ENCODE measurements at regions not wholly inside any gene's neighbourhood (a gene's known extent, or its start where the extent isn't known, plus 50 kb on each side); places are given as distances from the start of the nearest gene placed in this dataset.

DNA sequence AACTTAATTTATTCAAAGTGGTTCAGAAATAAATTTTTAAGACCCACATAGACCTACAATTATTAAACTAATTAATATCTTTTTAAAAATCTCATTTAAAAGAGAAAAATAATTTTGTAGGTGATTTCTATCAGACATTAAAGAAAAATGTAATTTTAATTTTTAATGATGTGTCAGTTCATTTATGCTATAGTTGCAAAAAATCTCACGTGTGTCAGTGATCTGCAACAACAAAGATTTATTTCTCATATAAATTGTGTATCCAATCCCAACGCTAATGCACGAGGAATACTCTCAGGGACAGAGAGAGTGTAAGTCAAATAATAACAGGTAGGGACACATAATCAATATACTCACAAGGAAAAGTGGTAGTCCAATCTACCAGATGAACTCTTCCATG is 456.6 kb upstream of the CCDC54 start:
- H3K27ac ChIP-seq (ENCODE audit: low read depth, low read length), result no peak overlapping the region
- no peak overlapping the region for H3K9ac ChIP-seq (ENCODE audit: low read length)
- H3K4me1 ChIP-seq (ENCODE audit: control insufficient read depth, insufficient read depth, low read length), result peaks cover under 1% of the 10 kb centered on the region; the same call in 1 of the 2 replicates
- H3K4me3 ChIP-seq (ENCODE audit: low read depth, low read length), result no peak overlapping the region
- no peaks in the 10 kb centered on the region for H3K9me3 ChIP-seq (ENCODE audit: control insufficient read depth, insufficient read depth, low read depth, low read length)
- H3K36me3 ChIP-seq (ENCODE audit: control insufficient read depth, insufficient read depth, low read length), result peaks cover 2% of the 10 kb centered on the region; the same call in 1 of the 2 replicates
- no peaks in the 10 kb centered on the region for H3K27me3 ChIP-seq (ENCODE audit: control insufficient read depth, insufficient read depth, low read length)

DNA sequence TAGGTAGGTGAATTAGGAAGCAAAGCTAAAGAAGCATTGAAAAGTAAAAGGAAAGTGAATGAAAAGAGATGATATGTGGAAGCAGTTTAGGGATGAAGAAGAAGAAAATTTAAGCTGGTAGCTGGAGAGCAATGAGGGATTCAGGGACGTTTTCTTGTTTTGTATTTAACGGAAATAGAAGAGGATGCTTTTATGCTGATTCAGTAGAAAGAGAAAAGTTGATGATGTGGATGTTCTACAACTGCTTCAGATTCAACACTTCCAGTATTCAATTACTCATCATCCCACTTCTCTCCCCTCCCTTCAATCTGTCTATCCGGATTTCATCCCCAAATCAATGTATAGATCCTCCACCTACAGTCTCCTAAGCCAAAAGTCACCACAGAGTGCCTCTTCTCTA is 448.2 kb upstream of the CCDC54 start:
- Histone ChIP-seq H3K4me3 (ENCODE audit: low read depth, low read length) (no peak overlapping the region), H3K9ac (ENCODE audit: low read length) (no peak overlapping the region), H3K4me1 (ENCODE audit: control insufficient read depth, insufficient read depth, low read length) (no peaks in the 10 kb centered on the region), H3K27me3 (ENCODE audit: control insufficient read depth, insufficient read depth, low read length) (no peaks in the 10 kb centered on the region), H3K36me3 (ENCODE audit: control insufficient read depth, insufficient read depth, low read length) (no peaks in the 10 kb centered on the region), H3K27ac (ENCODE audit: low read depth, low read length) (no peak overlapping the region), H3K9me3 (ENCODE audit: control insufficient read depth, insufficient read depth, low read depth, low read length) (peaks cover 18% of the 10 kb centered on the region)

DNA sequence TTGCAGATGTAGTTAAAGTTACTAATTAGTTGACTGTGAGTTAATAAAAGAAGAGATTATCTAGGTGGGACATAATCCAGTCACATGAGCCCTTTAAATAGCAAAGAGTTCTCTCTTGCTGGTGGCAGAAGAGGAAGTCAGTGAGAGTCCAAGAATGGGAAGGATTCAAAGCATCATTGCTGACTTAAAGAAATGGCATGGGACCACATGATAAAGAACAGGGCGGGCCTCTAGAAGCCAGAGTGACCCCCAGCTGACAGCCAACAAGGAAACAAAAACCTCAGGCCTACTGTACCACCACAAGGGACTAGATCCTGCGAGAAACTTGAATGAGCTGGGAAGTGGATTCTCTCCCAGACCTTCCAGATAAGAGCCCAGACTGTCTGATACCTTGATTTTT is 447.2 kb upstream of the CCDC54 start:
- Histone ChIP-seq H3K36me3 (ENCODE audit: control insufficient read depth, insufficient read depth, low read length) (no peaks in the 10 kb centered on the region), H3K27ac (ENCODE audit: low read depth, low read length) (no peak overlapping the region), H3K4me3 (ENCODE audit: low read depth, low read length) (no peak overlapping the region), H3K9ac (ENCODE audit: low read length) (no peak overlapping the region), H3K4me1 (ENCODE audit: control insufficient read depth, insufficient read depth, low read length) (no peaks in the 10 kb centered on the region), H3K27me3 (ENCODE audit: control insufficient read depth, insufficient read depth, low read length) (no peaks in the 10 kb centered on the region), H3K9me3 (ENCODE audit: control insufficient read depth, insufficient read depth, low read depth, low read length) (peaks cover 24% of the 10 kb centered on the region)

DNA sequence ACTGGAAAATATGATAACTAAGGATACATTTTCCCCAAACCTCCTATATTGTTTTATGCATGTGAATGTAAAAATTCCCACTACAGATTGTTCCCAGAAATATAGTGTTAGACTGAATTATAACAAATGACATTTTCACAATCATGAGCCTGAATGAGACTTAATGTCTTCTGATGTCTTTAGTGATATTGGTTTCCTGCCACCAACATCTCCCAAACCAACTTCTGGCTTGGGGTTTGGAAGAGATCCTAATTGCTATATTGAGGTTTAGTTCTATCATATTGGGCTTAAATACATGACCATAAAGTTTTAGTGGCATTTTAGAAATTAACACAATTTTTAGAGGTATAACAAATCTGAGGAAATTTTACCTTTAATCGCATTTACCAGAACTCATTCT is 445.3 kb upstream of the CCDC54 start:
- H3K4me3 ChIP-seq (ENCODE audit: low read depth, low read length), result no peak overlapping the region
- no peaks in the 10 kb centered on the region for H3K27me3 ChIP-seq (ENCODE audit: control insufficient read depth, insufficient read depth, low read length)
- H3K9ac ChIP-seq (ENCODE audit: low read length), result no peak overlapping the region
- peaks cover 24% of the 10 kb centered on the region for H3K9me3 ChIP-seq (ENCODE audit: control insufficient read depth, insufficient read depth, low read depth, low read length)
- no peaks in the 10 kb centered on the region for H3K36me3 ChIP-seq (ENCODE audit: control insufficient read depth, insufficient read depth, low read length)
- H3K27ac ChIP-seq (ENCODE audit: low read depth, low read length), result no peak overlapping the region
- no peaks in the 10 kb centered on the region for H3K4me1 ChIP-seq (ENCODE audit: control insufficient read depth, insufficient read depth, low read length)

DNA sequence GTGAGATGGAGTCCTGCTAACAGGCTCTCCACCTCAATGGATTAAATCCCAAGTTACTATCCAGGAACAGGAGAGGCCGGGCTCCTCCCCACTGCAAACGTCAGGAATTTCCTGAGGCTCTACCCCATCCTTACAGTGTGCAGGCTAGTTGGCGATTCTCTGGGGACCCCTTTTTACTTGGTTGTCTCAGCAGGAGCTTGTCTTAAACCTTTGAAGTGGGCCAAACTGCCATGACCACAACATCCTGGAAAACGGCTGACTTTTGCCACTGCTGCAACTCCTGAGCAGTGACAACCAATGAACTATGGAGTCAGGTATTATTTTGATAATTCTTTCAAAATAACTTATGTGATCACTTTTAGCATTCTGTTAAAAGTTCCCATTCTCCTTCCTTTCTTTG is 440.9 kb upstream of the CCDC54 start:
- no peaks in the 10 kb centered on the region for H3K4me1 ChIP-seq (ENCODE audit: control insufficient read depth, insufficient read depth, low read length)
- no peak overlapping the region for H3K9ac ChIP-seq (ENCODE audit: low read length)
- no peak overlapping the region for H3K27ac ChIP-seq (ENCODE audit: low read depth, low read length)
- H3K36me3 ChIP-seq (ENCODE audit: control insufficient read depth, insufficient read depth, low read length), result no peaks in the 10 kb centered on the region
- H3K4me3 ChIP-seq (ENCODE audit: low read depth, low read length), result no peak overlapping the region
- H3K9me3 ChIP-seq (ENCODE audit: control insufficient read depth, insufficient read depth, low read depth, low read length), result peaks cover 18% of the 10 kb centered on the region
- no peaks in the 10 kb centered on the region for H3K27me3 ChIP-seq (ENCODE audit: control insufficient read depth, insufficient read depth, low read length)

DNA sequence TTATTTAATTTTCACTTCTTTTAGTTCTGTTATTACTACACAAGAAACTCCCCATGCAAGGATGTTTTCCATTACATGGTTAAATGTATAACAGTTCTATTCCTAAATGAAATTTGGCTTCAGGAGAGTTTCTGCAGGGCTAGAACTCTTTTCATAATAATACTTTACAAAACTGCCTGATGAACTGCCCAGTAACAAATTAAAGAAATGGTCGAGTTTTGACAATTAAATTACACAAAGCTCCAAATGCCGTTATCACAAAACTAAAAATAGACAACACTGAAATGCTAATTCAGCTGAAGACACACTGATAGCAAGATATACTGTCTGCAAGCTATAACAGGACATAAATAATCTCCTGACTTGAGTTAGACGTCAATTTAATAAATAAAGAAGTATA is 435.2 kb upstream of the CCDC54 start:
- Histone ChIP-seq H3K9ac (ENCODE audit: low read length) (no peak overlapping the region), H3K9me3 (ENCODE audit: control insufficient read depth, insufficient read depth, low read depth, low read length) (peaks cover 6% of the 10 kb centered on the region; the same call in 1 of the 2 replicates), H3K36me3 (ENCODE audit: control insufficient read depth, insufficient read depth, low read length) (no peaks in the 10 kb centered on the region), H3K4me1 (ENCODE audit: control insufficient read depth, insufficient read depth, low read length) (no peaks in the 10 kb centered on the region), H3K4me3 (ENCODE audit: low read depth, low read length) (no peak overlapping the region), H3K27me3 (ENCODE audit: control insufficient read depth, insufficient read depth, low read length) (no peaks in the 10 kb centered on the region), H3K27ac (ENCODE audit: low read depth, low read length) (no peak overlapping the region)

DNA sequence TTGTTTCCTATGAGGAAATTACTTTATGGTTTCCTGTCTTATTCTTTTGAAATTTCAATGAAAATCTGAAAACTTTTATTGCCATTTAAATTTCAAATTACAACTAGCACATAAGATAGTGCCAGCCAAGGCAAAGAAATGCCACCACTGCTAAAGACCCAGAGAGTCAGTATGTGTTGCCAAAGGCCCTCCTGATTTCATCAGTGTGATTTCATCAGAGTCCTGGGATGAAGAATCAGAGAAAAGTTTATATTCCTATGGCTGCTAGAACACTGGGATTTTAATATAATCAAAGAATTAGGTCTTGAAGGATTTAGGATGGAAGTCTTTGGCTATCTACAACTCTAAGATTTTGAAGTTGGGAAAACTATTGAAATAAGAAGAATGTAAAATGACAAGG is 434.2 kb upstream of the CCDC54 start:
- Histone ChIP-seq H3K4me1 (ENCODE audit: control insufficient read depth, insufficient read depth, low read length) (no peaks in the 10 kb centered on the region), H3K27me3 (ENCODE audit: control insufficient read depth, insufficient read depth, low read length) (no peaks in the 10 kb centered on the region), H3K9me3 (ENCODE audit: control insufficient read depth, insufficient read depth, low read depth, low read length) (peaks cover 6% of the 10 kb centered on the region; the same call in 1 of the 2 replicates), H3K9ac (ENCODE audit: low read length) (no peak overlapping the region), H3K27ac (ENCODE audit: low read depth, low read length) (no peak overlapping the region), H3K36me3 (ENCODE audit: control insufficient read depth, insufficient read depth, low read length) (no peaks in the 10 kb centered on the region), H3K4me3 (ENCODE audit: low read depth, low read length) (no peak overlapping the region)

DNA sequence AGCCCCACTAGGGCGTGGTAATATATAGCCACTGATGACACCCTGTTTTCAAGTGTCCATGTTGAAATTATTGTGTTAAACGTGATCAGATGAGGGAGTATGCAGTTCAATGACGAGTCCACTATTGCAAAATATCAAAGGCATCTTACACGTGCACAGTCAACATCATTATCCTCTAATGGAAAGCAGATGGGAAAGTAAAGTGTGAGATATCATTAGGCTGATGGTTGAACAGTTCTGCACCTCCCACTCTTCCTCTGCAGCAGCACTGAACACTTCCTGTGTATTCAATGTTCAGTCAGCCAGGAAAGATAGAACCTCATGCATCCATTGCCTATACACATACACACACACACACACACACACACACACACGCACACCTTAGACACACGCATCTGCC is 431.8 kb upstream of the CCDC54 start:
- H3K27ac ChIP-seq (ENCODE audit: low read depth, low read length), result no peak overlapping the region
- no peaks in the 10 kb centered on the region for H3K4me1 ChIP-seq (ENCODE audit: control insufficient read depth, insufficient read depth, low read length)
- no peak overlapping the region for H3K9ac ChIP-seq (ENCODE audit: low read length)
- H3K9me3 ChIP-seq (ENCODE audit: control insufficient read depth, insufficient read depth, low read depth, low read length), result 0 out of 2 replicates have a peak, but pooled peaks cover 3% of the 10 kb centered on the region
- no peaks in the 10 kb centered on the region for H3K27me3 ChIP-seq (ENCODE audit: control insufficient read depth, insufficient read depth, low read length)
- no peaks in the 10 kb centered on the region for H3K36me3 ChIP-seq (ENCODE audit: control insufficient read depth, insufficient read depth, low read length)
- no peak overlapping the region for H3K4me3 ChIP-seq (ENCODE audit: low read depth, low read length)

DNA sequence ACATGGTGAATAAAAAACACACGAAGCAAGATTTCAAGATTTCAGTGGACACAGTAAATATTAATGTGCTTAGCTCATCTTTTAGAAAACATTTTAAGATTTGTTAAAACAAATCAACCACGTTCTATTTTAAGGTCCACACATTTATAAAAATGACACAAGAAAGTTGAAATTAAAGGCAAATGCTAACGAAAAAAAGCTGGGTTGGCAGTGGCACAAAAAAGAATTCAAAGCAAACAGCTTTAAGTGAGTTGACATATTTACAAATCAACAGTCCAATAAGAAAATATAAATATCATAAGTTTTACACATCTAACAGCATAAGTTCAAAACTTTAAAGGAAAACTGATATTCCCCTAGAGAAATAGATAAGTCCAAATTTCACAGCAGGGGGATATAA is 430.4 kb upstream of the CCDC54 start:
- Histone ChIP-seq H3K4me3 (ENCODE audit: low read depth, low read length) (no peak overlapping the region), H3K27ac (ENCODE audit: low read depth, low read length) (no peak overlapping the region), H3K9ac (ENCODE audit: low read length) (no peak overlapping the region), H3K27me3 (ENCODE audit: control insufficient read depth, insufficient read depth, low read length) (no peaks in the 10 kb centered on the region), H3K36me3 (ENCODE audit: control insufficient read depth, insufficient read depth, low read length) (no peaks in the 10 kb centered on the region), H3K4me1 (ENCODE audit: control insufficient read depth, insufficient read depth, low read length) (no peaks in the 10 kb centered on the region), H3K9me3 (ENCODE audit: control insufficient read depth, insufficient read depth, low read depth, low read length) (no peaks in the 10 kb centered on the region)

DNA sequence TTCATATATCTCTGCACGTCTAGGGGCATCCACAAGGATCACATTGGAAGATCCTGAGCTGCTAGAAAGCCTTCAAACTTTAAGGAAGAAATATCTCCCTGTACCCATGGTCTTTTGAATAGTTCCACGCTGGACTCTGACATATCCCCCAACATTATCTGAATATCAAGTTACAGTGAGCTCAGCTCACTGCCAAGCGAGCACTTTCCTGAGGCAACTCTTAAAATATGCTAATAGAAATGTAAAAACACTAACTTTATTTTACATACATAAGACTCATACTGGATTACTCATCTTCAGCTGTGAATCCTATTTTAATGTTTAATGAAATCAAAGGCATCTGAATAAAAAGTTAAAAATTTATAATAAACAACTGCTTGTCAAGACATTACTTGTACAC is 420.2 kb upstream of the CCDC54 start:
- Histone ChIP-seq H3K9ac (ENCODE audit: low read length) (no peak overlapping the region), H3K36me3 (ENCODE audit: control insufficient read depth, insufficient read depth, low read length) (no peaks in the 10 kb centered on the region), H3K27ac (ENCODE audit: low read depth, low read length) (no peak overlapping the region), H3K4me3 (ENCODE audit: low read depth, low read length) (no peak overlapping the region), H3K27me3 (ENCODE audit: control insufficient read depth, insufficient read depth, low read length) (no peaks in the 10 kb centered on the region), H3K4me1 (ENCODE audit: control insufficient read depth, insufficient read depth, low read length) (no peaks in the 10 kb centered on the region), H3K9me3 (ENCODE audit: control insufficient read depth, insufficient read depth, low read depth, low read length) (peaks cover 10% of the 10 kb centered on the region; the same call in 1 of the 2 replicates)

DNA sequence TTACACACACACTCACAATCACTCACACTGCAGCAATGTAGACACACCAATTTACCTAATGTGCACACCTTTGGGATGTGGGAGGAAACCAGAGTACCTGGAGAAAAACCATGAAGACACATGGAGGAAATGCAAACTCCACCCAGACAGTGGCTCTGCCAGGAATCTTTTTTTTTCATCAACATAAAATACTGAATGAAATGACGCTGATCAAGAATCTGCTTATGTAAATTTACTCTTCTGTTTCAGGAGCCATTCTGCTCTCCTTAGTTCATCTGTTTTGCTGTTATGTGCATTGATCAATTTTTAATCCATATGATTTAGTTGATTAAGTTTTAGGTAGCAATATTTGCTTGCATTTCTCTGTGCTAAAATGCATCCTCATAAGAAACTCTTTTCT is 414.2 kb upstream of the CCDC54 start:
- Histone ChIP-seq H3K9me3 (ENCODE audit: control insufficient read depth, insufficient read depth, low read depth, low read length) (peaks cover 4% of the 10 kb centered on the region; the same call in 1 of the 2 replicates), H3K4me3 (ENCODE audit: low read depth, low read length) (no peak overlapping the region), H3K36me3 (ENCODE audit: control insufficient read depth, insufficient read depth, low read length) (no peaks in the 10 kb centered on the region), H3K27ac (ENCODE audit: low read depth, low read length) (no peak overlapping the region), H3K9ac (ENCODE audit: low read length) (no peak overlapping the region), H3K4me1 (ENCODE audit: control insufficient read depth, insufficient read depth, low read length) (peaks cover 2% of the 10 kb centered on the region; the same call in 1 of the 2 replicates), H3K27me3 (ENCODE audit: control insufficient read depth, insufficient read depth, low read length) (no peaks in the 10 kb centered on the region)

DNA sequence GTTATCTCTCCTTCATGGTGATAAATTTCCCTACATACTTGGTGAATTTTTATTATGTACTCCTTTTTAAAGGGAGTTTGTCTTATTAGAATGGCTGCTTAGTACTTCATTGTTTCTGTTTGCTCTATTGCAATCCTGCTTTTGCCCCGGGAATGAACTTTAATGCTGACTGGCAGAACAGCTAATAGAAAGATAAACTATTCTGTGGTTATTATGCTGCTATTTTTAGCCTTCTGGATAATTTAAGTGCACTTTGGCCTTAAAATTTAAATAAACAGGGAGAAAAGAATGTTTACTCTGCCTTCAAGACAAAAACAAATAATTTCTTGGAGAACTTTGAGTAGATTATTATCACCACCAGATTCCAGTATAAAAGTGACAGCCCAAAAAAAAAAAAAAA is 413.8 kb upstream of the CCDC54 start:
- no peaks in the 10 kb centered on the region for H3K27me3 ChIP-seq (ENCODE audit: control insufficient read depth, insufficient read depth, low read length)
- H3K9ac ChIP-seq (ENCODE audit: low read length), result no peak overlapping the region
- no peaks in the 10 kb centered on the region for H3K36me3 ChIP-seq (ENCODE audit: control insufficient read depth, insufficient read depth, low read length)
- H3K4me1 ChIP-seq (ENCODE audit: control insufficient read depth, insufficient read depth, low read length), result peaks cover 2% of the 10 kb centered on the region; the same call in 1 of the 2 replicates
- H3K9me3 ChIP-seq (ENCODE audit: control insufficient read depth, insufficient read depth, low read depth, low read length), result peaks cover 4% of the 10 kb centered on the region; the same call in 1 of the 2 replicates
- H3K4me3 ChIP-seq (ENCODE audit: low read depth, low read length), result no peak overlapping the region
- H3K27ac ChIP-seq (ENCODE audit: low read depth, low read length), result no peak overlapping the region

Measured in HUES6 (cell line).